ENCODE measurements at regions not wholly inside any gene's neighbourhood (a gene's known extent, or its start where the extent isn't known, plus 50 kb on each side); places are given as distances from the start of the nearest gene placed in this dataset.

DNA sequence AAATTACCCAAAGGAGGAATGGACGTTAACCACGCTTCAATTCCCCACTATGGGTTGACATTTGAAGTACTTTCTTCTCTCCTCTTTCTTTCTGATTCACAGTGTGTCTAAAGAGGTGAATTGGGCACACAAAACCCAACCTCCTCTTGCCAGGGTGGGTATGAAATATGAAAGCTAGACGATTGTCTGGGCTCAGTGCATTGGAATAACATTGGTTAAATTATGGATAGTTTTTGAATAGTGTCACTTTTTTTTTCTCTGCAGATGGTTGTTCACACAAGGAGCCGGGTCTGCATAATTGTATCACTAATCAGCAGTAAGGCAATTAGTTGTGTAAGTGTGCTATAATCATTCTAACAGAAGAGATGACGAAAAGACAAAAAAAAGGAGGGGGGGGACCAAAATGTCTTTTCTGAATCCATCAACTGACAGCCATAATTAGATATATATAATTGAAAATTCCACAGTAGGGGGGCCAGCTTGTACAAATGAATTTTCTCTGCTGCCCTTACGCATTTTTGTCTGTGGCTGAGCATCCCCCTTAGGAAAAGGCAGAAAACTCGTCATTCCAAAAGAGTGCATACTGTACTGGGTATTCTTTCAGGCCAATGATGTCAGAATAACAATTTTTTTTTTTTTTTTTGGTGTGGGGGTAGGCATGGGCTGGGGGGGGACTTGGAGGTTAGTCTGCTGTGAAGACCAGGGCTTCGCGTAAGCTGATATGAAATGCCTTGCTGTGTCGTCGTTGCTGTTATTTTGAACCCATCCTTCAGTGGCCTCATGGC is 307.5 kb upstream of the SALL1 start:
- no peaks in the 10 kb centered on the region for H3F3A ChIP-seq (ENCODE audit: low read depth)

DNA sequence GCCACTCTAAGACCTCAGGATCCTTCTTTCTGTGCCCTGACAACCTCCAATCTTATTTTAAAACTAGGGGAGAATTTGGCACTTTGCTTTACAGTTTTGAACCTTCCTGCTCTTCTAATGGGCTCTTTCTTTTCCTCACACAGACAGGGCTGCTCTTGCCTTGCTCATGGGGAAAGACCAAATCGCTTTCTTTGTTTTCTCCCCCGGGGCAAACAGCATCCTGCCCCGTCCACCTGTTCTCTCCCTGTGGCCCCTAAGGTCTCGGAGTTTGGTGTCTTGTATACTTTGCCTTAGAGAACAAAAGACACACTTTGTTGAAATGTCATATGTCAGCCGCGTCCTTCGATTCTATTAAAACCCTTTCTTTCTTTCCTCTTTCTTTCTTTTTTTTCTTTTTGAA is 306.7 kb upstream of the SALL1 start:
- no peak overlapping the region for H3K4me3 ChIP-seq (ENCODE audit: low read length, poor library complexity, severe bottlenecking)
- H2AFZ ChIP-seq (ENCODE audit: low read length) = no peak overlapping the region
- H3K4me2 ChIP-seq (ENCODE audit: low read depth, low read length, poor library complexity, severe bottlenecking) = no peak overlapping the region
- H3K79me2 ChIP-seq (ENCODE audit: insufficient read depth, low read length) = no peaks in the 10 kb centered on the region
- H4K20me1 ChIP-seq (ENCODE audit: insufficient read depth, low read length, poor library complexity, severe bottlenecking) = no peaks in the 10 kb centered on the region
- H3K9ac ChIP-seq (ENCODE audit: low read depth, low read length, poor library complexity, severe bottlenecking) = no peak overlapping the region
- H3K36me3 ChIP-seq (ENCODE audit: insufficient read depth, low read length) = no peaks in the 10 kb centered on the region
- peaks cover 4% of the 10 kb centered on the region; the same call in 1 of the 2 replicates for H3K9me3 ChIP-seq (ENCODE audit: insufficient read depth, low read depth, low read length)
- H3F3A ChIP-seq (ENCODE audit: low read depth) = no peaks in the 10 kb centered on the region
- H3K27me3 ChIP-seq (ENCODE audit: insufficient read depth, low read length, poor library complexity, severe bottlenecking) = no peaks in the 10 kb centered on the region
- no peaks in the 10 kb centered on the region for H3K4me1 ChIP-seq (ENCODE audit: insufficient read depth, low read length, poor library complexity, severe bottlenecking)
- H3K9me2 ChIP-seq (replicated peaks; ENCODE audit: low read depth, low read length) = no peaks in the 10 kb centered on the region
- TF ChIP-seq, protein P1, sequence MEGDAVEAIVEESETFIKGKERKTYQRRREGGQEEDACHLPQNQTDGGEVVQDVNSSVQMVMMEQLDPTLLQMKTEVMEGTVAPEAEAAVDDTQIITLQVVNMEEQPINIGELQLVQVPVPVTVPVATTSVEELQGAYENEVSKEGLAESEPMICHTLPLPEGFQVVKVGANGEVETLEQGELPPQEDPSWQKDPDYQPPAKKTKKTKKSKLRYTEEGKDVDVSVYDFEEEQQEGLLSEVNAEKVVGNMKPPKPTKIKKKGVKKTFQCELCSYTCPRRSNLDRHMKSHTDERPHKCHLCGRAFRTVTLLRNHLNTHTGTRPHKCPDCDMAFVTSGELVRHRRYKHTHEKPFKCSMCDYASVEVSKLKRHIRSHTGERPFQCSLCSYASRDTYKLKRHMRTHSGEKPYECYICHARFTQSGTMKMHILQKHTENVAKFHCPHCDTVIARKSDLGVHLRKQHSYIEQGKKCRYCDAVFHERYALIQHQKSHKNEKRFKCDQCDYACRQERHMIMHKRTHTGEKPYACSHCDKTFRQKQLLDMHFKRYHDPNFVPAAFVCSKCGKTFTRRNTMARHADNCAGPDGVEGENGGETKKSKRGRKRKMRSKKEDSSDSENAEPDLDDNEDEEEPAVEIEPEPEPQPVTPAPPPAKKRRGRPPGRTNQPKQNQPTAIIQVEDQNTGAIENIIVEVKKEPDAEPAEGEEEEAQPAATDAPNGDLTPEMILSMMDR (conservative IDR thresholded peaks at IDR 0.05; ENCODE audit: low read length) = no peak
- no peak for TF ChIP-seq EZH2phosphoT487 (IDR thresholded peaks at IDR 0.05; ENCODE audit: borderline replicate concordance)

More for the DNA sequence above, 307.5 kb upstream of the SALL1 start:
- no peaks in the 10 kb centered on the region for H3K4me1 ChIP-seq (ENCODE audit: insufficient read depth, low read length, poor library complexity, severe bottlenecking)
- peaks cover 4% of the 10 kb centered on the region; the same call in 1 of the 2 replicates for H3K9me3 ChIP-seq (ENCODE audit: insufficient read depth, low read depth, low read length)
- H3K4me2 ChIP-seq (ENCODE audit: low read depth, low read length, poor library complexity, severe bottlenecking) = no peak overlapping the region
- no peaks in the 10 kb centered on the region for H3K9me2 ChIP-seq (replicated peaks; ENCODE audit: low read depth, low read length)
- no peaks in the 10 kb centered on the region for H3K36me3 ChIP-seq (ENCODE audit: insufficient read depth, low read length)
- no peaks in the 10 kb centered on the region for H3K27me3 ChIP-seq (ENCODE audit: insufficient read depth, low read length, poor library complexity, severe bottlenecking)
- no peaks in the 10 kb centered on the region for H4K20me1 ChIP-seq (ENCODE audit: insufficient read depth, low read length, poor library complexity, severe bottlenecking)
- no peak overlapping the region for H2AFZ ChIP-seq (ENCODE audit: low read length)
- TF ChIP-seq EZH2phosphoT487 (IDR thresholded peaks at IDR 0.05; ENCODE audit: borderline replicate concordance) = no peak
- TF ChIP-seq, protein P1 (conservative IDR thresholded peaks at IDR 0.05; ENCODE audit: low read length) = no peak
- no peak overlapping the region for H3K9ac ChIP-seq (ENCODE audit: low read depth, low read length, poor library complexity, severe bottlenecking)
- no peak overlapping the region for H3K4me3 ChIP-seq (ENCODE audit: low read length, poor library complexity, severe bottlenecking)
- no peaks in the 10 kb centered on the region for H3K79me2 ChIP-seq (ENCODE audit: insufficient read depth, low read length)

DNA sequence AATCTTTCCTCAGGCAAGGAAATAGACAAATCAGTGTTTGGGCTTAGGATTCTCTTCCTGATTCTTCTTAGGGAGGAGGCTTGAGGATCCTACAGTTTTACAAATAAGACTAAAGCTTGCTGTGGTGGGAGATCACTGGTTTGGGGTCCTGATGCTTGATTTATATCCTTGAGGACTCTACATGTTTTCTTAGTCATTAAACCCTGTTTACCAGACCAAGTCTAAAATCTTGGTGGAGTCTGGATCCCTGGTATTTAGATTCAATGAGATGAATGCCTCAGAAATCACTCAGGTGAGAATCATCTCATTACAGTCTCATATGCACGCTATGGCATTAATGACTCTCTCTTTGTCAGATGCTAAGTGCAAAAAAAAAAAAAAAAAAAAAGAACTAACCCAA is 304.3 kb upstream of the SALL1 start:
- Histone ChIP-seq H3K27me3 (ENCODE audit: insufficient read depth, low read length, poor library complexity, severe bottlenecking) (no peaks in the 10 kb centered on the region), H3K36me3 (ENCODE audit: insufficient read depth, low read length) (no peaks in the 10 kb centered on the region), H3F3A (ENCODE audit: low read depth) (no peaks in the 10 kb centered on the region), H3K4me1 (ENCODE audit: insufficient read depth, low read length, poor library complexity, severe bottlenecking) (no peaks in the 10 kb centered on the region), H4K20me1 (ENCODE audit: insufficient read depth, low read length, poor library complexity, severe bottlenecking) (no peaks in the 10 kb centered on the region), H3K4me3 (ENCODE audit: low read length, poor library complexity, severe bottlenecking) (no peak overlapping the region), H2AFZ (ENCODE audit: low read length) (no peak overlapping the region), H3K9me3 (ENCODE audit: insufficient read depth, low read depth, low read length) (peaks cover 3% of the 10 kb centered on the region; the same call in 1 of the 2 replicates), H3K79me2 (ENCODE audit: insufficient read depth, low read length) (no peaks in the 10 kb centered on the region), H3K9ac (ENCODE audit: low read depth, low read length, poor library complexity, severe bottlenecking) (no peak overlapping the region), H3K9me2 (replicated peaks; ENCODE audit: low read depth, low read length) (no peaks in the 10 kb centered on the region), H3K4me2 (ENCODE audit: low read depth, low read length, poor library complexity, severe bottlenecking) (no peak overlapping the region)
- TF ChIP-seq EZH2phosphoT487 (IDR thresholded peaks at IDR 0.05; ENCODE audit: borderline replicate concordance) = no peak
- TF ChIP-seq, protein P1 (conservative IDR thresholded peaks at IDR 0.05; ENCODE audit: low read length) = no peak
